Adrenal gland (tissue), 9 donors: ENCODE measurements at regions not wholly inside any gene's neighbourhood (a gene's known extent, or its start where the extent isn't known, plus 50 kb on each side); places are given as distances from the start of the nearest gene placed in this dataset.

Experiments
- DNase-seq, 7 donors: peaks; one replicate each; pipeline ENCODE4 v3.0.0-alpha.2; 2019 to 2020
- H3K27ac ChIP-seq, 5 donors: fragments of 200-600 bp; sonication (generic) in 4 of 5; 1 replicate in 3 of 5; 2 replicates in 2 of 5; pipeline versions ENCODE4 v1.5.1 to v1.8.0; 2016 to 2020; ENCODE audit warnings: mild to moderate bottlenecking in 1 of 5
- H3K27me3 ChIP-seq: fragments of 200-600 bp; 2 replicates; pipeline ENCODE4 v1.8.0; 2021
- H3K36me3 ChIP-seq, 2 donors: fragments of 200-600 bp; replicated peaks in 1 of 2; 1 replicate in 1 of 2; 2 replicates in 1 of 2; pipeline versions ENCODE4 v1.5.1 to v1.8.0; 2018 to 2022
- H3K4me1 ChIP-seq, 2 donors: fragments of 200-600 bp; replicated peaks in 1 of 2; 1 replicate in 1 of 2; 2 replicates in 1 of 2; pipeline versions ENCODE4 v1.5.1 to v1.8.0; 2018 to 2021
- H3K4me3 ChIP-seq, 4 donors: fragments of 200-600 bp; sonication (generic) in 3 of 4; one replicate each; pipeline ENCODE4 v1.5.1; 2016 to 2018
- H3K9me3 ChIP-seq, 3 donors: fragments of 200-600 bp; sonication (generic) in 1 of 3; replicated peaks in 1 of 3; 1 replicate in 2 of 3; 2 replicates in 1 of 3; pipeline versions ENCODE4 v1.5.1 to v1.8.0; 2016 to 2021
- POLR2A ChIP-seq, 2 donors: fragments of 450-650 bp; IDR thresholded peaks; one replicate each; pipeline ENCODE4 v1.6.1; 2017; ENCODE audit warnings: antibody characterized with exemption in 2 of 2, mild to moderate bottlenecking in 2 of 2, moderate library complexity in 1 of 2
- WGBS, 4 donors: extraction: QIAGEN DNeasy Blood & Tissue Kit in 2 of 4; methylation state at CpG; one replicate each; pipeline versions ENCODE4 v1.1.5 to v1.1.7; 2013 to 2017; 5-methylcytosine and 5-hydroxymethylcytosine counted together
- intact Hi-C, 2 donors: fragments of 100-400 bp; cut with DNase I; formaldehyde crosslinking; loops; one replicate each; pipeline versions ENCODE4 v1.14.1 to v1.15.0; 2022 to 2023
- TF ChIP-seq, protein P1 (sequence below), 6 experiments: fragments of 450-650 bp in 4 of 6; fragments of 200-600 bp in 2 of 6; sonication (generic) in 1 of 6; IDR thresholded peaks; 1 replicate in 5 of 6; 2 replicates in 1 of 6; pipeline versions ENCODE4 v1.5.1 to v1.8.0; 2016 to 2021; ENCODE audit warnings: antibody characterized with exemption in 6 of 6, mild to moderate bottlenecking in 2 of 6, moderate library complexity in 1 of 6
- donor health status: healthy with polysubstance abuse.
- donor health status: Bipolar disorder and iron deficiency.
- donor health status: DM: yes; HTN: yes; CAD: no.
- donor health status: DM: no; HTN: no; CAD: no.
- donor health status: DM: no; HTN: no; CAD: no.

DNA sequence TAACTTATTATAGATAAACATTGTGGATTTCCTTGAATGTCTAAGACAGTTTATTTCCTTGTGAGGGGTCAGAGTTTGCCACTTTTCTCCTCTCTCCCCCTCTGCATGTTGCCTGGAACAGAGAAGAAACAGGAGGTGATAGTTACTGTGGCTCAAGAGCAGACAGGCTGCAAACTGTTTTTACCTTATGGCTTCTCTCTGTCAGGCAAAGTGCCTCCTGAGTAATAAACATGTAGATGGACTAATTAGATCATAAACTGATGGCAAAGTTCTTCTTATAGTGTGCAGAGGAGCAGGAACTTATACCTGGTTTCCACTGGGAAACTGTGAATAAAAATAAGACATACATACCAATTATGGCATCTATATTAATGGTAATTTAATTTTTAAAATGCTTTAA lies 133.1 kb upstream of the CDH12 start:
- intact Hi-C loops: no loop called here
- DNase-seq: no peak

DNA sequence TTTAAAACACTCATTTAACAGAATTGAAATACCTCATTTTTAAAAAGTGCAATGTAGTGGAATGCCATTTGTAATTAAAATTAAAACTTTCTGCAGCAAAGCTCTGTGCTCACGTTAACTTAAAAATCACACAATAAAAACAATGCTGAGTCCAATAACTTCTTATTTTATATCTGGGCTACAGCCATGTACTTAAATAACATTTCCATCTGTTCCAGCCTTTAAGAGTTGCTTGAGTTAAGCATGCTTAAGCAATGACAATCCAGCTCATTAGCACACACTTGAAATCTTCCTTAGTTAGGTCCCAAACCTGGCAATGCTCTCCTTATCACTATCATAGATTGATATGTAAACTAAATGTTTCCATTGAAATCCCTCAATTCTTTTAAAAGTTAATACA lies 132.3 kb upstream of the CDH12 start:
- no peak for DNase-seq
- Histone ChIP-seq H3K9me3 (no peaks in the 10 kb centered on the region), H3K4me3 (no peak overlapping the region), H3K36me3 (no peaks in the 10 kb centered on the region), H3K4me1 (no peaks in the 10 kb centered on the region), H3K27me3 (no peaks in the 10 kb centered on the region), H3K27ac (no peak overlapping the region)
- WGBS, 4 donors: 76 to 83% (median 78%) methylated on average over 1 of the region's 1 CpG
- intact Hi-C loops: no loop called here
- no peak for TF ChIP-seq POLR2A (IDR thresholded peaks at IDR 0.05)
- TF ChIP-seq, protein P1, sequence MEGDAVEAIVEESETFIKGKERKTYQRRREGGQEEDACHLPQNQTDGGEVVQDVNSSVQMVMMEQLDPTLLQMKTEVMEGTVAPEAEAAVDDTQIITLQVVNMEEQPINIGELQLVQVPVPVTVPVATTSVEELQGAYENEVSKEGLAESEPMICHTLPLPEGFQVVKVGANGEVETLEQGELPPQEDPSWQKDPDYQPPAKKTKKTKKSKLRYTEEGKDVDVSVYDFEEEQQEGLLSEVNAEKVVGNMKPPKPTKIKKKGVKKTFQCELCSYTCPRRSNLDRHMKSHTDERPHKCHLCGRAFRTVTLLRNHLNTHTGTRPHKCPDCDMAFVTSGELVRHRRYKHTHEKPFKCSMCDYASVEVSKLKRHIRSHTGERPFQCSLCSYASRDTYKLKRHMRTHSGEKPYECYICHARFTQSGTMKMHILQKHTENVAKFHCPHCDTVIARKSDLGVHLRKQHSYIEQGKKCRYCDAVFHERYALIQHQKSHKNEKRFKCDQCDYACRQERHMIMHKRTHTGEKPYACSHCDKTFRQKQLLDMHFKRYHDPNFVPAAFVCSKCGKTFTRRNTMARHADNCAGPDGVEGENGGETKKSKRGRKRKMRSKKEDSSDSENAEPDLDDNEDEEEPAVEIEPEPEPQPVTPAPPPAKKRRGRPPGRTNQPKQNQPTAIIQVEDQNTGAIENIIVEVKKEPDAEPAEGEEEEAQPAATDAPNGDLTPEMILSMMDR (IDR thresholded peaks at IDR 0.05): no peak

More for the DNA sequence above, 133.1 kb upstream of the CDH12 start:
- Histone ChIP-seq H3K9me3 (no peaks in the 10 kb centered on the region), H3K4me1 (no peaks in the 10 kb centered on the region), H3K27me3 (no peaks in the 10 kb centered on the region), H3K4me3 (no peak overlapping the region), H3K36me3 (no peaks in the 10 kb centered on the region), H3K27ac (no peak overlapping the region)
- TF ChIP-seq POLR2A (IDR thresholded peaks at IDR 0.05): no peak
- TF ChIP-seq, protein P1 (IDR thresholded peaks at IDR 0.05): no peak

DNA sequence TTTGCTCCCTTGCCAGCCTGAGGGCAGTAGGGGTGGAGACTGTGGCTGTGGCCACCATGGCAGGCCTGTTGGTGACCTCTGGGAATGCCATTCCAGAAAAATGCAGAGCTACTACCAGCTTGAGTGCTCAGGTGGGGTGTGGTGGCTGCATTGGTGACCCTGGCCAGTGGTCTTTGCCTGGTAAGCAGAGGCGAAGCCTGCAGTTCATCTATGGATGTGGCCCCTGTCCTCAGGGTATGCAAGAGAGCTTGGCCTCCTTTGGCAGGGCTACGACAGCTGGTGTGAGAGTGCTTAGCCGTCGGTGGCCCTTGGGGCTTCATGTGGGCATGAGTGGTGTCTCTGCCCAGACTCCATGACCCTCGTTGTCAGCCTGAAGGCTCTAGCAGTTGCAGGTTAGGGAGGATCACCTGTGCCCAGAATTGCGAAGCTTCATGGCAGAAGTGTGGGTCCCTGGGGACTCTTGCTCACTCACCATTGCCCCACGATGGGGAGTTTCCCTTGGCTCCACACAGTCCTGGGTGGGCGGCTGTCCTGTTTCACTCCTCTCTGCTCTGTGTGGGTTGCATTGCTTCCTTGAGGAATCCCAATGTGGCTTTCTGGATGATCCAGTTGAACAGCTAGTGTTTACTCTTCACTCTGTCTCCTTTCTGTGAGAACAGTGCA lies 117.9 kb upstream of the CDH12 start:
- intact Hi-C loops: no loop called here
- H3K27me3 ChIP-seq: no peaks in the 10 kb centered on the region
- WGBS, 4 donors: 71 to 88% (median 75%) methylated on average over 4 to 8 of the region's 8 CpGs
- no peaks in the 10 kb centered on the region for H3K36me3 ChIP-seq
- no peak overlapping the region for H3K4me3 ChIP-seq
- no peak overlapping the region for H3K27ac ChIP-seq
- no peak for DNase-seq
- no peak for TF ChIP-seq POLR2A (IDR thresholded peaks at IDR 0.05)
- TF ChIP-seq, protein P1 (IDR thresholded peaks at IDR 0.05): no peak
- H3K4me1 ChIP-seq: no peaks in the 10 kb centered on the region
- no peaks in the 10 kb centered on the region for H3K9me3 ChIP-seq

DNA sequence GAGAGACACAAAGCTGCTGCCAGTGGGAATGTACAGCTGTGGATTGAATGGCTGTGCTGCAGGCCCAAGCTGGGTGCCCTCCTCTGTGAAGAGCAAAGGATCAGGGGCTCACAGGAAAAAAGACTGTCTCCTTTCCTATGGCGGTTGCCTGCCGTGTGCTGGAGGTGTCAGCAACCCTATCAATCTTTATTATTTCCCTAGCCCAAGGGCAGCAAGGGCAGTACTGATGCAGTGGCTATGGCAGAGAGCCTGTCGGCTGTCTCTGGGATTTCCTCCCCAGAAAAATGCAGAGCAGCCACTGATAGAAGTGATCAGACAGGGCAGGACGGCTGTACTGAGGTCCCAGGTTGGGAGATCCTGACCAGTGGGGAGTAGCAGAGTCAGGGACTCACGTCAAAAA lies 117.3 kb upstream of the CDH12 start:
- no peaks in the 10 kb centered on the region for H3K4me1 ChIP-seq
- no peaks in the 10 kb centered on the region for H3K27me3 ChIP-seq
- WGBS, 4 donors: 35 to 69% (median 50%) methylated on average over 3 to 5 of the region's 5 CpGs
- no peak overlapping the region for H3K4me3 ChIP-seq
- H3K36me3 ChIP-seq: no peaks in the 10 kb centered on the region
- H3K9me3 ChIP-seq: no peaks in the 10 kb centered on the region
- no peak overlapping the region for H3K27ac ChIP-seq
- DNase-seq: no peak
- TF ChIP-seq POLR2A (IDR thresholded peaks at IDR 0.05): no peak
- TF ChIP-seq, protein P1 (IDR thresholded peaks at IDR 0.05): no peak
- intact Hi-C loops: no loop called here
